GM21528 (cell line): ENCODE measurements at regions not wholly inside any gene's neighbourhood (a gene's known extent, or its start where the extent isn't known, plus 50 kb on each side); places are given as distances from the start of the nearest gene placed in this dataset.

Source experiments
- ATAC-seq: cut with Tn5 transposase; IDR thresholded peaks from one replicate; pipeline ENCODE4 v1.9.1; 2021; ENCODE audit warnings: mild to moderate bottlenecking, moderate library complexity; ENCODE audit not compliant: unreplicated experiment, low FRiP score

GRCh38 chr10:36711361-36711760, 414.0 kb upstream of the ANKRD30A start:
- ATAC-seq: no peak

- ATAC-seq: no peak
Measured at GRCh38 chr10:36704124-36704523, 421.3 kb upstream of the ANKRD30A start.

- ATAC-seq: no peak
Measured at GRCh38 chr10:36703179-36703578, 422.2 kb upstream of the ANKRD30A start.

- ATAC-seq: no peak
Measured at GRCh38 chr10:36700123-36700522, 425.3 kb upstream of the ANKRD30A start.

GRCh38 chr10:36692759-36693158, 432.6 kb upstream of the ANKRD30A start:
- ATAC-seq: no peak

GRCh38 chr10:36688717-36689116, 436.7 kb upstream of the ANKRD30A start:
- no peak for ATAC-seq

- no peak for ATAC-seq
Measured at GRCh38 chr10:36683421-36683820, 442.0 kb upstream of the ANKRD30A start.

GRCh38 chr10:36681751-36682632, 443.4 kb upstream of the ANKRD30A start:
- ATAC-seq: no peak

GRCh38 chr10:36679554-36679953, 445.8 kb upstream of the ANKRD30A start:
- ATAC-seq: no peak

- ATAC-seq: no peak
Measured at GRCh38 chr10:36677431-36677768, 448.0 kb upstream of the ANKRD30A start.

GRCh38 chr10:36676756-36677430, 448.5 kb upstream of the ANKRD30A start:
- no peak for ATAC-seq

- no peak for ATAC-seq
Measured at GRCh38 chr10:36676321-36676720, 449.1 kb upstream of the ANKRD30A start.

GRCh38 chr10:36675458-36675880, 449.9 kb upstream of the ANKRD30A start:
- no peak for ATAC-seq

- no peak for ATAC-seq
Measured at GRCh38 chr10:36671607-36672006, 453.8 kb upstream of the ANKRD30A start.

GRCh38 chr10:36670621-36671402, 454.6 kb upstream of the ANKRD30A start:
- ATAC-seq: no peak

- no peak for ATAC-seq
Measured at GRCh38 chr10:36669615-36670352, 455.6 kb upstream of the ANKRD30A start.

GRCh38 chr10:36666451-36666850, 458.9 kb upstream of the ANKRD30A start:
- ATAC-seq: no peak

GRCh38 chr10:36662571-36662970, 462.8 kb upstream of the ANKRD30A start:
- ATAC-seq: no peak

GRCh38 chr10:36650274-36650673, 475.1 kb upstream of the ANKRD30A start:
- no peak for ATAC-seq

GRCh38 chr10:36647540-36647939, 477.9 kb upstream of the ANKRD30A start:
- no peak for ATAC-seq
